ENCODE measurements at regions not wholly inside any gene's neighbourhood (a gene's known extent, or its start where the extent isn't known, plus 50 kb on each side); places are given as distances from the start of the nearest gene placed in this dataset.

GRCh38 chr10:94065362-94065761 lies 71.6 kb downstream of the PLCE1 start (continued):
- no peak for TF ChIP-seq ZNF462 (CRISPR knock-in tag; IDR thresholded peaks at IDR 0.05)
- TF ChIP-seq EZH2phosphoT487 (IDR thresholded peaks at IDR 0.05; ENCODE audit: unreplicated experiment), result no peak
- TF ChIP-seq EZH2 (IDR thresholded peaks at IDR 0.05; ENCODE audit: low read depth, unreplicated experiment), result no peak
- TF ChIP-seq, protein P1, sequence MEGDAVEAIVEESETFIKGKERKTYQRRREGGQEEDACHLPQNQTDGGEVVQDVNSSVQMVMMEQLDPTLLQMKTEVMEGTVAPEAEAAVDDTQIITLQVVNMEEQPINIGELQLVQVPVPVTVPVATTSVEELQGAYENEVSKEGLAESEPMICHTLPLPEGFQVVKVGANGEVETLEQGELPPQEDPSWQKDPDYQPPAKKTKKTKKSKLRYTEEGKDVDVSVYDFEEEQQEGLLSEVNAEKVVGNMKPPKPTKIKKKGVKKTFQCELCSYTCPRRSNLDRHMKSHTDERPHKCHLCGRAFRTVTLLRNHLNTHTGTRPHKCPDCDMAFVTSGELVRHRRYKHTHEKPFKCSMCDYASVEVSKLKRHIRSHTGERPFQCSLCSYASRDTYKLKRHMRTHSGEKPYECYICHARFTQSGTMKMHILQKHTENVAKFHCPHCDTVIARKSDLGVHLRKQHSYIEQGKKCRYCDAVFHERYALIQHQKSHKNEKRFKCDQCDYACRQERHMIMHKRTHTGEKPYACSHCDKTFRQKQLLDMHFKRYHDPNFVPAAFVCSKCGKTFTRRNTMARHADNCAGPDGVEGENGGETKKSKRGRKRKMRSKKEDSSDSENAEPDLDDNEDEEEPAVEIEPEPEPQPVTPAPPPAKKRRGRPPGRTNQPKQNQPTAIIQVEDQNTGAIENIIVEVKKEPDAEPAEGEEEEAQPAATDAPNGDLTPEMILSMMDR (conservative IDR thresholded peaks at IDR 0.05; ENCODE audit: low read depth in 2 of 2), result no peak
- TF ChIP-seq CREB1 (CRISPR knock-in tag; IDR thresholded peaks at IDR 0.05; ENCODE audit: low read depth), result no peak
- TF ChIP-seq NANOG (IDR thresholded peaks at IDR 0.05; ENCODE audit: borderline replicate concordance), result no peak
- no peak for TF ChIP-seq POLR2AphosphoS5 (IDR thresholded peaks at IDR 0.05; ENCODE audit: low read depth)

GRCh38 chr10:94065787-94066186 lies 72.1 kb downstream of the PLCE1 start:
- no peak for ATAC-seq
- H3K27ac ChIP-seq (ENCODE audit: low read depth), result no peak overlapping the region
- H2AFZ ChIP-seq, result no peak overlapping the region
- no peaks in the 10 kb centered on the region for H3K79me2 ChIP-seq (replicated peaks; ENCODE audit: insufficient read depth)
- no peaks in the 10 kb centered on the region for H3K36me3 ChIP-seq (ENCODE audit: insufficient read depth)
- no peak overlapping the region for H3K4me2 ChIP-seq
- no peaks in the 10 kb centered on the region; the same call in 1 of the 2 replicates for H4K20me1 ChIP-seq (replicated peaks; ENCODE audit: insufficient read depth)
- Mint-ChIP-seq H3K9me3 (no peaks in the 10 kb centered on the region), H3K27ac (no peak overlapping the region), H3K4me3 (no peak overlapping the region), H3K36me3 (ENCODE audit: low read depth) (no peaks in the 10 kb centered on the region), H3K4me1 (no peaks in the 10 kb centered on the region), H3K27me3 (ENCODE audit: insufficient read depth, low read depth, poor library complexity) (peaks cover 9% of the 10 kb centered on the region)
- H3K4me3 ChIP-seq, result no peak overlapping the region
- DNase-seq (ENCODE audit: low spot score), result no peak
- no peaks in the 10 kb centered on the region for H3F3A ChIP-seq (replicated peaks; ENCODE audit: low read depth)
- no peaks in the 10 kb centered on the region for H3K4me1 ChIP-seq (ENCODE audit: insufficient read depth)
- H3K27me3 ChIP-seq (ENCODE audit: insufficient read depth), result no peaks in the 10 kb centered on the region
- no peaks in the 10 kb centered on the region for H3K9me2 ChIP-seq (ENCODE audit: insufficient read depth)
- no peak for TF ChIP-seq JUNB (IDR thresholded peaks at IDR 0.05; ENCODE audit: unreplicated experiment)
- TF ChIP-seq, protein P1 (conservative IDR thresholded peaks at IDR 0.05; ENCODE audit: low read depth in 2 of 2), result no peak
- no peak for TF ChIP-seq REST (IDR thresholded peaks at IDR 0.05; ENCODE audit: unreplicated experiment)
- TF ChIP-seq STAT1 (IDR thresholded peaks at IDR 0.05; ENCODE audit: unreplicated experiment), result no peak
- no peak for TF ChIP-seq ZNF114 (CRISPR knock-in tag; IDR thresholded peaks at IDR 0.05)
- no peak for TF ChIP-seq ZNF331 (CRISPR knock-in tag; IDR thresholded peaks at IDR 0.05; ENCODE audit: low read depth)

All from GM23338 (cell line).